Testis (tissue), 2 donors: ENCODE measurements at regions not wholly inside any gene's neighbourhood (a gene's known extent, or its start where the extent isn't known, plus 50 kb on each side); places are given as distances from the start of the nearest gene placed in this dataset.

Experiments used
- DNase-seq: peaks from one replicate; pipeline ENCODE4 v3.0.0-alpha.2; 2019
- H3K27ac ChIP-seq, 2 donors: fragments of 200-600 bp; sonication (generic); one replicate each; pipeline ENCODE4 v1.5.1; 2019
- H3K27me3 ChIP-seq: fragments of 200-600 bp; sonication (generic); one replicate; pipeline ENCODE4 v1.5.1; 2019
- H3K36me3 ChIP-seq: fragments of 200-600 bp; sonication (generic); one replicate; pipeline ENCODE4 v1.5.1; 2017; ENCODE audit warnings: low read depth; ENCODE audit errors: missing control alignments
- H3K4me1 ChIP-seq: fragments of 200-600 bp; sonication (generic); one replicate; pipeline ENCODE4 v1.5.1; 2019
- H3K4me3 ChIP-seq, 2 donors: fragments of 200-600 bp; sonication (generic); one replicate each; pipeline ENCODE4 v1.5.1; 2017 to 2019
- H3K9me3 ChIP-seq: fragments of 200-600 bp; sonication (generic); one replicate; pipeline ENCODE4 v1.5.1; 2017
- CTCF ChIP-seq, 3 experiments: fragments of 450-650 bp in 2 of 3; fragments of 200-600 bp in 1 of 3; sonication (generic) in 1 of 3; IDR thresholded peaks; one replicate each; pipeline ENCODE4 v1.5.1; 2016 to 2019; ENCODE audit warnings: antibody characterized with exemption in 3 of 3, mild to moderate bottlenecking in 2 of 3, moderate library complexity in 1 of 3
- POLR2A ChIP-seq: fragments of 450-650 bp; IDR thresholded peaks from one replicate; pipeline ENCODE4 v1.6.1; 2017; ENCODE audit warnings: antibody characterized with exemption, mild to moderate bottlenecking, moderate library complexity
- WGBS, 2 donors: methylation state at CpG; one replicate each; pipeline ENCODE4 v1.1.5; 2018; 5-methylcytosine and 5-hydroxymethylcytosine counted together
- intact Hi-C: fragments of 100-400 bp; cut with DNase I; formaldehyde crosslinking; loops from one replicate; pipeline ENCODE4 v1.15.1; 2023; ENCODE audit warnings: low total_unique reads

GRCh38 chrX:14124562-14124961, 94.9 kb upstream of the GEMIN8 start:
- no peaks in the 10 kb centered on the region for H3K36me3 ChIP-seq
- intact Hi-C loops: no loop called here
- no peak overlapping the region for H3K4me3 ChIP-seq
- H3K9me3 ChIP-seq: no peaks in the 10 kb centered on the region
- TF ChIP-seq POLR2A: no peak
- TF ChIP-seq CTCF (IDR thresholded peaks at IDR 0.05): no peak
- no peaks in the 10 kb centered on the region for H3K27me3 ChIP-seq
- 80 to 81% methylated on average over 5 of the region's 5 CpGs for WGBS, 2 donors
- no peak overlapping the region for H3K27ac ChIP-seq
- no peak for DNase-seq
- no peaks in the 10 kb centered on the region for H3K4me1 ChIP-seq

GRCh38 chrX:14095702-14096101, 66.0 kb upstream of the GEMIN8 start:
- no peaks in the 10 kb centered on the region for H3K36me3 ChIP-seq
- 15 to 18% methylated on average over 13 of the region's 13 CpGs for WGBS, 2 donors
- intact Hi-C loops: no loop called here
- H3K4me1 ChIP-seq: no peaks in the 10 kb centered on the region
- no peak for TF ChIP-seq POLR2A
- peak in 2 of 3 experiments; percentile 51 to 58 for TF ChIP-seq CTCF (IDR thresholded peaks at IDR 0.05)
- H3K27ac ChIP-seq: no peak overlapping the region
- H3K4me3 ChIP-seq: no peak overlapping the region
- no peaks in the 10 kb centered on the region for H3K9me3 ChIP-seq
- H3K27me3 ChIP-seq: no peaks in the 10 kb centered on the region
- peak; percentile 45 for DNase-seq

GRCh38 chrX:14094191-14094590, 64.5 kb upstream of the GEMIN8 start:
- no peak for DNase-seq
- WGBS, 2 donors: 64 to 70% methylated on average over 2 of the region's 2 CpGs
- H3K36me3 ChIP-seq: no peaks in the 10 kb centered on the region
- H3K9me3 ChIP-seq: no peaks in the 10 kb centered on the region
- TF ChIP-seq CTCF (IDR thresholded peaks at IDR 0.05): no peak
- TF ChIP-seq POLR2A: no peak
- intact Hi-C loops: no loop called here
- no peaks in the 10 kb centered on the region for H3K27me3 ChIP-seq
- H3K27ac ChIP-seq: no peak overlapping the region
- H3K4me3 ChIP-seq: no peak overlapping the region
- no peaks in the 10 kb centered on the region for H3K4me1 ChIP-seq

- H3K36me3 ChIP-seq: no peaks in the 10 kb centered on the region
- TF ChIP-seq POLR2A (no peak), CTCF (IDR thresholded peaks at IDR 0.05) (no peak)
- H3K27me3 ChIP-seq: no peaks in the 10 kb centered on the region
- intact Hi-C loops: no loop called here
- no peak overlapping the region for H3K4me3 ChIP-seq
- H3K27ac ChIP-seq: no peak overlapping the region
- no peak for DNase-seq
- H3K4me1 ChIP-seq: no peaks in the 10 kb centered on the region
- H3K9me3 ChIP-seq: no peaks in the 10 kb centered on the region
- 89 to 96% methylated on average over 1 of the region's 1 CpG for WGBS, 2 donors
These were observed 54.8 kb upstream of the GEMIN8 start for GRCh38 chrX:14084466-14084865.

- intact Hi-C loops: no loop called here
- no peak for DNase-seq
- no peaks in the 10 kb centered on the region for H3K4me1 ChIP-seq
- no peak for TF ChIP-seq CTCF (IDR thresholded peaks at IDR 0.05)
- TF ChIP-seq POLR2A: no peak
- no peak overlapping the region for H3K27ac ChIP-seq
- H3K4me3 ChIP-seq: no peak overlapping the region
- no peaks in the 10 kb centered on the region for H3K9me3 ChIP-seq
- H3K27me3 ChIP-seq: no peaks in the 10 kb centered on the region
- H3K36me3 ChIP-seq: no peaks in the 10 kb centered on the region
These were observed 54.1 kb upstream of the GEMIN8 start for GRCh38 chrX:14083783-14084182.
